HepG2 (cell line): ENCODE measurements at regions not wholly inside any gene's neighbourhood (a gene's known extent, or its start where the extent isn't known, plus 50 kb on each side); places are given as distances from the start of the nearest gene placed in this dataset.

Experiments
- ATAC-seq: fragments of 200-7000 bp; cut with Tn5 transposase; 3 replicates; pipeline ENCODE4 v1.9.1; 2020; ENCODE audit warnings: mild to moderate bottlenecking, moderate library complexity
- BruUV-seq: library from RNA; stranded (reverse); fragments of 400-500 nt; replicated peaks from 2 replicates; lab custom pipeline; 2021; lab: Mats Ljungman, UMichigan
- CTCF ChIA-PET: fragments of 300-600 bp; formaldehyde crosslinking; extraction: SDS; loops from one replicate; lab custom pipeline; 2021; ENCODE audit warnings: low total read pairs, inconsistent platforms, low intra/inter-chr PET ratio; lab: Yijun Ruan, JAX
- POLR2A ChIA-PET: fragments of 350-600 bp; sonication (Branson Sonifier 250); formaldehyde crosslinking; loops from one replicate; lab custom pipeline; 2020; ENCODE audit warnings: antibody characterized with exemption, inconsistent platforms; lab: Yijun Ruan, JAX
- DNase-seq: peaks from one replicate; pipeline ENCODE4 v3.0.0-alpha.2; 2015; ENCODE audit warnings: low spot score
- FAIRE-seq: peaks from 3 replicates; lab custom pipeline; 2011; peaks lifted over from hg19 to GRCh38; lab: Jason Lieb, UNC
- H2AFZ ChIP-seq: one replicate; pipeline ENCODE4 v1.6.1; 2011; ENCODE audit warnings: low read length, inconsistent platforms
- H3K27ac ChIP-seq: fragments of 300-600 bp; 3 replicates; pipeline ENCODE4 v1.8.0; 2011; ENCODE audit warnings: mixed run types, mild to moderate bottlenecking, mixed read lengths, low read length, inconsistent platforms; ENCODE audit not compliant: insufficient read depth; ENCODE audit errors: extremely low read length
- H3K27me3 ChIP-seq, 2 experiments: fragments of 200-600 bp in 1 of 2; 2 replicates in 1 of 2; 3 replicates in 1 of 2; pipeline versions ENCODE4 v1.6.0 to v1.8.0; 2011; ENCODE audit warnings: low read length in 2 of 2, mild to moderate bottlenecking in 2 of 2, moderate library complexity in 2 of 2, inconsistent platforms in 1 of 2; ENCODE audit not compliant: insufficient read depth in 2 of 2, control insufficient read depth in 1 of 2
- H3K36me3 ChIP-seq, 2 experiments: fragments of 200-600 bp in 1 of 2; replicated peaks in 1 of 2; 2 replicates in 1 of 2; 3 replicates in 1 of 2; pipeline versions ENCODE4 v1.5.1 to v1.8.0; 2011; ENCODE audit warnings: low read length in 2 of 2, inconsistent platforms in 1 of 2; ENCODE audit not compliant: insufficient read depth in 2 of 2, control insufficient read depth in 1 of 2
- H3K4me1 ChIP-seq: 2 replicates; pipeline ENCODE4 v1.5.1; 2012; ENCODE audit warnings: low read length, inconsistent platforms; ENCODE audit not compliant: insufficient read depth
- H3K4me2 ChIP-seq: 2 replicates; pipeline ENCODE4 v1.6.0; 2011; ENCODE audit warnings: low read depth, low read length, inconsistent platforms
- H3K4me3 ChIP-seq, 3 experiments: fragments of 200-600 bp in 1 of 3; sonication (generic), shearing (Covaris generic) in 1 of 3; replicated peaks in 1 of 3; 2 replicates each; pipeline ENCODE4 v1.5.1; 2011 to 2016; ENCODE audit warnings: low read length in 3 of 3, inconsistent platforms in 2 of 3, low read depth in 2 of 3, mild to moderate bottlenecking in 2 of 3, control low read depth in 1 of 3, mixed read lengths in 1 of 3; ENCODE audit not compliant: insufficient read depth in 1 of 3
- H3K79me2 ChIP-seq: one replicate; pipeline ENCODE4 v1.6.1; 2011; ENCODE audit warnings: low read length, inconsistent platforms; ENCODE audit not compliant: insufficient read depth
- H3K9ac ChIP-seq: 2 replicates; pipeline ENCODE4 v1.6.0; 2011; ENCODE audit warnings: mild to moderate bottlenecking, low read depth, low read length, inconsistent platforms; ENCODE audit not compliant: insufficient read depth
- H3K9me3 ChIP-seq: 2 replicates; pipeline ENCODE4 v1.5.1; 2012; ENCODE audit warnings: mild to moderate bottlenecking, low read length
- H4K20me1 ChIP-seq: 2 replicates; pipeline ENCODE4 v1.6.0; 2011; ENCODE audit warnings: inconsistent platforms, mild to moderate bottlenecking, low read length, moderate library complexity; ENCODE audit not compliant: insufficient read depth
- KLF9 ChIP-seq: IDR thresholded peaks from 2 replicates; pipeline ENCODE4 v1.6.1; 2016; ENCODE audit warnings: low read depth
- in situ Hi-C: cut with HindIII; loops from 2 replicates; pipeline ENCODE4 v1.10.0; 2017; ENCODE audit warnings: low pct_unique_long_range_greater_than_20kb; ENCODE audit not compliant: extremely low pct_ligation_motif_present
- intact Hi-C: fragments of 100-400 bp; cut with micrococcal nuclease; formaldehyde crosslinking; loops from one replicate; pipeline ENCODE4 v1.10.0; 2022; ENCODE audit not compliant: unreplicated experiment
- TF ChIP-seq, protein P1 (sequence below): sonication (generic); formaldehyde crosslinking; IDR thresholded peaks from 2 replicates; pipeline ENCODE4 v1.9.0; 2021; ENCODE audit warnings: mild to moderate bottlenecking, missing genetic modification reagents
- TF ChIP-seq, protein P2 (sequence below): sonication (generic); formaldehyde crosslinking; IDR thresholded peaks from 2 replicates; pipeline ENCODE4 v1.4.0; 2020; ENCODE audit warnings: mild to moderate bottlenecking, missing genetic modification reagents, borderline replicate concordance

DNA sequence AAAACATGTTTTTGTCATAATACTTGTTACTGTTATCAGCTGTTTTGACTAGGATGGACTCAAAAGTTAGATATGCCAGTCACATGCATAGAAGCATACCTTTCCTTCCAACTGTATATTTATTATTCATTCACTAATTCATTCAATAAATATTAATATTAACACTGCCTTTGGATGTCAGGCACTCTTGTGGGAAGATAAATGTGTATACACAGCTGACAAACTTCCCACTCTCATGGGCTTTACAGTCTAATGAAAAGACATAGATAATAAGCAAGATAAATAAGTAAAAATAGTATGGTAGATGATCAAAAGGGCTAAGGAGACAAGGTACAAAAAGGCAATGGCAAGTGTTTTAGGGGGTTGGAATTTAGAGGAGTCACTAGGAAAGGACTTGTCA is 180.1 kb upstream of the SMIM30 start:
- no peak for FAIRE-seq
- Histone ChIP-seq H3K4me2 (no peak overlapping the region), H2AFZ (no peak overlapping the region), H3K4me3 (no peak overlapping the region), H3K27me3 (no peaks in the 10 kb centered on the region), H3K36me3 (no peaks in the 10 kb centered on the region), H3K9me3 (no peaks in the 10 kb centered on the region), H3K4me1 (no peaks in the 10 kb centered on the region), H4K20me1 (no peaks in the 10 kb centered on the region), H3K27ac (no peak overlapping the region), H3K9ac (no peak overlapping the region), H3K79me2 (no peaks in the 10 kb centered on the region)
- ATAC-seq, result no peak
- TF ChIP-seq, protein P1, sequence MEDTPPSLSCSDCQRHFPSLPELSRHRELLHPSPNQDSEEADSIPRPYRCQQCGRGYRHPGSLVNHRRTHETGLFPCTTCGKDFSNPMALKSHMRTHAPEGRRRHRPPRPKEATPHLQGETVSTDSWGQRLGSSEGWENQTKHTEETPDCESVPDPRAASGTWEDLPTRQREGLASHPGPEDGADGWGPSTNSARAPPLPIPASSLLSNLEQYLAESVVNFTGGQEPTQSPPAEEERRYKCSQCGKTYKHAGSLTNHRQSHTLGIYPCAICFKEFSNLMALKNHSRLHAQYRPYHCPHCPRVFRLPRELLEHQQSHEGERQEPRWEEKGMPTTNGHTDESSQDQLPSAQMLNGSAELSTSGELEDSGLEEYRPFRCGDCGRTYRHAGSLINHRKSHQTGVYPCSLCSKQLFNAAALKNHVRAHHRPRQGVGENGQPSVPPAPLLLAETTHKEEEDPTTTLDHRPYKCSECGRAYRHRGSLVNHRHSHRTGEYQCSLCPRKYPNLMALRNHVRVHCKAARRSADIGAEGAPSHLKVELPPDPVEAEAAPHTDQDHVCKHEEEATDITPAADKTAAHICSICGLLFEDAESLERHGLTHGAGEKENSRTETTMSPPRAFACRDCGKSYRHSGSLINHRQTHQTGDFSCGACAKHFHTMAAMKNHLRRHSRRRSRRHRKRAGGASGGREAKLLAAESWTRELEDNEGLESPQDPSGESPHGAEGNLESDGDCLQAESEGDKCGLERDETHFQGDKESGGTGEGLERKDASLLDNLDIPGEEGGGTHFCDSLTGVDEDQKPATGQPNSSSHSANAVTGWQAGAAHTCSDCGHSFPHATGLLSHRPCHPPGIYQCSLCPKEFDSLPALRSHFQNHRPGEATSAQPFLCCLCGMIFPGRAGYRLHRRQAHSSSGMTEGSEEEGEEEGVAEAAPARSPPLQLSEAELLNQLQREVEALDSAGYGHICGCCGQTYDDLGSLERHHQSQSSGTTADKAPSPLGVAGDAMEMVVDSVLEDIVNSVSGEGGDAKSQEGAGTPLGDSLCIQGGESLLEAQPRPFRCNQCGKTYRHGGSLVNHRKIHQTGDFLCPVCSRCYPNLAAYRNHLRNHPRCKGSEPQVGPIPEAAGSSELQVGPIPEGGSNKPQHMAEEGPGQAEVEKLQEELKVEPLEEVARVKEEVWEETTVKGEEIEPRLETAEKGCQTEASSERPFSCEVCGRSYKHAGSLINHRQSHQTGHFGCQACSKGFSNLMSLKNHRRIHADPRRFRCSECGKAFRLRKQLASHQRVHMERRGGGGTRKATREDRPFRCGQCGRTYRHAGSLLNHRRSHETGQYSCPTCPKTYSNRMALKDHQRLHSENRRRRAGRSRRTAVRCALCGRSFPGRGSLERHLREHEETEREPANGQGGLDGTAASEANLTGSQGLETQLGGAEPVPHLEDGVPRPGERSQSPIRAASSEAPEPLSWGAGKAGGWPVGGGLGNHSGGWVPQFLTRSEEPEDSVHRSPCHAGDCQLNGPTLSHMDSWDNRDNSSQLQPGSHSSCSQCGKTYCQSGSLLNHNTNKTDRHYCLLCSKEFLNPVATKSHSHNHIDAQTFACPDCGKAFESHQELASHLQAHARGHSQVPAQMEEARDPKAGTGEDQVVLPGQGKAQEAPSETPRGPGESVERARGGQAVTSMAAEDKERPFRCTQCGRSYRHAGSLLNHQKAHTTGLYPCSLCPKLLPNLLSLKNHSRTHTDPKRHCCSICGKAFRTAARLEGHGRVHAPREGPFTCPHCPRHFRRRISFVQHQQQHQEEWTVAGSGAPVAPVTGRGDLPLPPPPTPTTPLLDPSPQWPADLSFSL (CRISPR knock-in tag), result no peak
- TF ChIP-seq, protein P2, sequence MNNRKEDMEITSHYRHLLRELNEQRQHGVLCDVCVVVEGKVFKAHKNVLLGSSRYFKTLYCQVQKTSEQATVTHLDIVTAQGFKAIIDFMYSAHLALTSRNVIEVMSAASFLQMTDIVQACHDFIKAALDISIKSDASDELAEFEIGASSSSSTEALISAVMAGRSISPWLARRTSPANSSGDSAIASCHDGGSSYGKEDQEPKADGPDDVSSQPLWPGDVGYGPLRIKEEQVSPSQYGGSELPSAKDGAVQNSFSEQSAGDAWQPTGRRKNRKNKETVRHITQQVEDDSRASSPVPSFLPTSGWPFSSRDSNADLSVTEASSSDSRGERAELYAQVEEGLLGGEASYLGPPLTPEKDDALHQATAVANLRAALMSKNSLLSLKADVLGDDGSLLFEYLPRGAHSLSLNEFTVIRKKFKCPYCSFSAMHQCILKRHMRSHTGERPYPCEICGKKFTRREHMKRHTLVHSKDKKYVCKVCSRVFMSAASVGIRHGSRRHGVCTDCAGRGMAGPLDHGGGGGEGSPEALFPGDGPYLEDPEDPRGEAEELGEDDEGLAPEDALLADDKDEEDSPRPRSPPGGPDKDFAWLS (CRISPR knock-in tag), result no peak
- no peak for TF ChIP-seq KLF9 (CRISPR knock-in tag)
- no peak for DNase-seq
- ChIA-PET CTCF (no interaction called here), POLR2A (no interaction called here)
- intact Hi-C loops (no loop called here), in situ Hi-C loops (loop anchor here (25.0 kb wide), 1 partner anchor 286 kb away; no protein-coding TSS in a partner anchor)
- no TSS peak for BruUV-seq
